ENCODE measurements at regions not wholly inside any gene's neighbourhood (a gene's known extent, or its start where the extent isn't known, plus 50 kb on each side); places are given as distances from the start of the nearest gene placed in this dataset.

GRCh38 chr16:5478036-5478435, 380.4 kb upstream of the EEF2KMT start:
- Histone ChIP-seq H3K36me3 (no peaks in the 10 kb centered on the region), H3K4me3 (no peak overlapping the region), H3K9me3 (no peaks in the 10 kb centered on the region), H3K27me3 (no peaks in the 10 kb centered on the region), H3K4me1 (no peaks in the 10 kb centered on the region), H3K27ac (no peak overlapping the region)
- intact Hi-C loops (cut with DNase I; ENCODE audit: low total_unique reads), result no loop called here
- no peak for TF ChIP-seq POLR2A (IDR thresholded peaks at IDR 0.05)
- TF ChIP-seq, protein P1, sequence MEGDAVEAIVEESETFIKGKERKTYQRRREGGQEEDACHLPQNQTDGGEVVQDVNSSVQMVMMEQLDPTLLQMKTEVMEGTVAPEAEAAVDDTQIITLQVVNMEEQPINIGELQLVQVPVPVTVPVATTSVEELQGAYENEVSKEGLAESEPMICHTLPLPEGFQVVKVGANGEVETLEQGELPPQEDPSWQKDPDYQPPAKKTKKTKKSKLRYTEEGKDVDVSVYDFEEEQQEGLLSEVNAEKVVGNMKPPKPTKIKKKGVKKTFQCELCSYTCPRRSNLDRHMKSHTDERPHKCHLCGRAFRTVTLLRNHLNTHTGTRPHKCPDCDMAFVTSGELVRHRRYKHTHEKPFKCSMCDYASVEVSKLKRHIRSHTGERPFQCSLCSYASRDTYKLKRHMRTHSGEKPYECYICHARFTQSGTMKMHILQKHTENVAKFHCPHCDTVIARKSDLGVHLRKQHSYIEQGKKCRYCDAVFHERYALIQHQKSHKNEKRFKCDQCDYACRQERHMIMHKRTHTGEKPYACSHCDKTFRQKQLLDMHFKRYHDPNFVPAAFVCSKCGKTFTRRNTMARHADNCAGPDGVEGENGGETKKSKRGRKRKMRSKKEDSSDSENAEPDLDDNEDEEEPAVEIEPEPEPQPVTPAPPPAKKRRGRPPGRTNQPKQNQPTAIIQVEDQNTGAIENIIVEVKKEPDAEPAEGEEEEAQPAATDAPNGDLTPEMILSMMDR (IDR thresholded peaks at IDR 0.05), result no peak
- DNase-seq, result no peak

DNA sequence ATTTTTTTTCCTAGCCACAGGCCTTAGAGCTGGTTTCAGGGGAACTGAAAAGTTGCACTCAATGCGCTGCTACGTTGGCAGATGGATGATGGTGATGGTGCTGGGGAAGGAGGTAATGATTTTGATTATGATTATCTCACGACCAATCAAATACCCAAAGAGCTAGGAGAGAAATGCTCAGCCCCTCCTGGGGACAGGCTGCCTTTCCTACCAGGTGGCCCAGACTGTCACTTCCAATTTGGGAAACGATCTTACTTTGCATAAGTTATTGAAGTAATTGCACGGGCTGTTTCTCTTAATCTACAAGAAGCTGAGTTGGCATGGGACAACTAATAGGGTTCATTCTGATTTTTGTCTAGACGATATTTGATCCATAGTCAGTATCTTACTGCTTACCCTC, 379.7 kb upstream of the EEF2KMT start:
- TF ChIP-seq, protein P1 (IDR thresholded peaks at IDR 0.05), result no peak
- TF ChIP-seq POLR2A (IDR thresholded peaks at IDR 0.05), result no peak

GRCh38 chr16:5472552-5472951, 375.0 kb upstream of the EEF2KMT start:
- DNase-seq, result no peak
- no peak overlapping the region for H3K4me3 ChIP-seq
- H3K36me3 ChIP-seq, result no peaks in the 10 kb centered on the region
- H3K27ac ChIP-seq, result no peak overlapping the region
- H3K9me3 ChIP-seq, result no peaks in the 10 kb centered on the region
- no peak for TF ChIP-seq POLR2A (IDR thresholded peaks at IDR 0.05)
- TF ChIP-seq, protein P1 (IDR thresholded peaks at IDR 0.05), result no peak
- intact Hi-C loops (cut with DNase I; ENCODE audit: low total_unique reads), result no loop called here
- H3K4me1 ChIP-seq, result no peaks in the 10 kb centered on the region
- no peaks in the 10 kb centered on the region for H3K27me3 ChIP-seq

More for the DNA sequence above, 379.7 kb upstream of the EEF2KMT start:
- no peaks in the 10 kb centered on the region for H3K9me3 ChIP-seq
- no peaks in the 10 kb centered on the region for H3K4me1 ChIP-seq
- no peak overlapping the region for H3K4me3 ChIP-seq
- intact Hi-C loops (cut with DNase I; ENCODE audit: low total_unique reads), result no loop called here
- DNase-seq, result no peak
- no peaks in the 10 kb centered on the region for H3K36me3 ChIP-seq
- no peaks in the 10 kb centered on the region for H3K27me3 ChIP-seq
- no peak overlapping the region for H3K27ac ChIP-seq

GRCh38 chr16:5468488-5468887, 370.9 kb upstream of the EEF2KMT start:
- H3K27ac ChIP-seq, result no peak overlapping the region
- no peaks in the 10 kb centered on the region for H3K4me1 ChIP-seq
- H3K9me3 ChIP-seq, result no peaks in the 10 kb centered on the region
- TF ChIP-seq POLR2A (IDR thresholded peaks at IDR 0.05), result no peak
- TF ChIP-seq, protein P1 (IDR thresholded peaks at IDR 0.05), result no peak
- no peak for DNase-seq
- no peak overlapping the region for H3K4me3 ChIP-seq
- intact Hi-C loops (cut with DNase I; ENCODE audit: low total_unique reads), result no loop called here
- H3K36me3 ChIP-seq, result no peaks in the 10 kb centered on the region
- no peaks in the 10 kb centered on the region for H3K27me3 ChIP-seq

DNA sequence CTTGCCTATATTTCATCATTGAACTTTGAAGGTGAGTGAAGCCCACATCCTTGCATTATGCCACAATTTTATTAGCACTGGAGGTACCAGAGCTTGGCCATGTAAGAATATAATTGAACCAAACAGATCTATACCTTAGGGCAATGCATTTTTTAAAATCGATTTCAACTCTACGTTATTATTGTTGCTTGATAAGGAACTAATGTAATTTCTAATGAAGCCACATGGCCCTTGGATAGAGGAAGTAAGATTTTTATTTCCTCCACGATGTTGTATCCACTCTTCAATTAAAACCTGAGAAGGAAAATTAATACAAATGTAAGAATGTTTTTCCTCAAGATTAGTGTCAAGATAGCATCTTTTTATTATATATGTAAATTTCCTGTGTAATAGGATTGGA, 370.0 kb upstream of the EEF2KMT start:
- intact Hi-C loops (cut with DNase I; ENCODE audit: low total_unique reads), result no loop called here
- no peaks in the 10 kb centered on the region for H3K27me3 ChIP-seq
- DNase-seq, result no peak
- TF ChIP-seq POLR2A (IDR thresholded peaks at IDR 0.05), result no peak
- no peaks in the 10 kb centered on the region for H3K4me1 ChIP-seq
- no peaks in the 10 kb centered on the region for H3K9me3 ChIP-seq
- H3K27ac ChIP-seq, result no peak overlapping the region
- no peaks in the 10 kb centered on the region for H3K36me3 ChIP-seq
- H3K4me3 ChIP-seq, result no peak overlapping the region

GRCh38 chr16:5466551-5466950, 369.0 kb upstream of the EEF2KMT start:
- intact Hi-C loops (cut with DNase I; ENCODE audit: low total_unique reads), result no loop called here
- no peaks in the 10 kb centered on the region for H3K36me3 ChIP-seq
- no peak overlapping the region for H3K4me3 ChIP-seq
- no peak for DNase-seq
- no peak overlapping the region for H3K27ac ChIP-seq
- no peaks in the 10 kb centered on the region for H3K27me3 ChIP-seq
- no peak for TF ChIP-seq POLR2A (IDR thresholded peaks at IDR 0.05)
- TF ChIP-seq, protein P1 (IDR thresholded peaks at IDR 0.05), result no peak
- H3K9me3 ChIP-seq, result no peaks in the 10 kb centered on the region
- no peaks in the 10 kb centered on the region for H3K4me1 ChIP-seq

All from uterus (tissue), 3 donors.